GM19372 (cell line): ENCODE measurements at regions not wholly inside any gene's neighbourhood (a gene's known extent, or its start where the extent isn't known, plus 50 kb on each side); places are given as distances from the start of the nearest gene placed in this dataset.
"Not testable (repeated sequence)": the region's sequence is repeated elsewhere in the genome, so short reads cannot be mapped to it uniquely, and the experiment has no call there.

Experiments used
- ATAC-seq: cut with Tn5 transposase; IDR thresholded peaks from one replicate; pipeline ENCODE4 v1.9.1; 2021; ENCODE audit warnings: mild to moderate bottlenecking, low read depth, moderate library complexity; ENCODE audit not compliant: unreplicated experiment

- ATAC-seq = no peak
These were observed 476.8 kb upstream of the CYLC2 start for GRCh38 chr9:102518324-102518723.

GRCh38 chr9:102514541-102514940 lies 480.6 kb upstream of the CYLC2 start:
- ATAC-seq = no peak

- no peak for ATAC-seq
These were observed 488.0 kb upstream of the CYLC2 start for GRCh38 chr9:102507044-102507687.

- ATAC-seq = no peak
These were observed 488.7 kb upstream of the CYLC2 start for GRCh38 chr9:102506406-102506805.

GRCh38 chr9:102499468-102499867 lies 495.7 kb upstream of the CYLC2 start:
- ATAC-seq = no peak

- no peak for ATAC-seq
These were observed 497.4 kb upstream of the CYLC2 start for GRCh38 chr9:102497709-102498108.

GRCh38 chr9:102486976-102487375 lies 508.2 kb upstream of the CYLC2 start:
- ATAC-seq = not testable (repeated sequence)

- ATAC-seq = no peak
These were observed 511.5 kb upstream of the CYLC2 start for GRCh38 chr9:102483651-102484050.

GRCh38 chr9:102482776-102483175 lies 512.4 kb upstream of the CYLC2 start:
- ATAC-seq = no peak

- no peak for ATAC-seq
These were observed 515.9 kb upstream of the CYLC2 start for GRCh38 chr9:102479191-102479590.

GRCh38 chr9:102474357-102474756 lies 520.8 kb upstream of the CYLC2 start:
- no peak for ATAC-seq

- ATAC-seq = not testable (repeated sequence)
These were observed 525.7 kb upstream of the CYLC2 start for GRCh38 chr9:102469430-102469829.

GRCh38 chr9:102461156-102461819 lies 533.8 kb upstream of the CYLC2 start:
- ATAC-seq = no peak

- no peak for ATAC-seq
These were observed 535.3 kb upstream of the CYLC2 start for GRCh38 chr9:102459828-102460227.

GRCh38 chr9:102456562-102456961 lies 538.6 kb upstream of the CYLC2 start:
- ATAC-seq = no peak

- ATAC-seq = no peak
These were observed 549.2 kb upstream of the CYLC2 start for GRCh38 chr9:102445906-102446305.

- ATAC-seq = no peak
These were observed 549.9 kb upstream of the CYLC2 start for GRCh38 chr9:102445181-102445747.

- no peak for ATAC-seq
These were observed 555.5 kb upstream of the CYLC2 start for GRCh38 chr9:102439583-102439982.

GRCh38 chr9:102436599-102436998 lies 558.5 kb upstream of the CYLC2 start:
- not testable (repeated sequence) for ATAC-seq

GRCh38 chr9:102435427-102435826 lies 559.7 kb upstream of the CYLC2 start:
- ATAC-seq = no peak

- ATAC-seq = no peak
These were observed 560.6 kb upstream of the CYLC2 start for GRCh38 chr9:102434545-102434944.

GRCh38 chr9:102428305-102428704 lies 566.8 kb upstream of the CYLC2 start:
- ATAC-seq = no peak
